Right lung (tissue), 2 donors: ENCODE measurements at regions not wholly inside any gene's neighbourhood (a gene's known extent, or its start where the extent isn't known, plus 50 kb on each side); places are given as distances from the start of the nearest gene placed in this dataset.

Source experiments
- DNase-seq, 2 donors: peaks; one replicate each; pipeline ENCODE4 v3.0.0-alpha.2; 2013

DNA sequence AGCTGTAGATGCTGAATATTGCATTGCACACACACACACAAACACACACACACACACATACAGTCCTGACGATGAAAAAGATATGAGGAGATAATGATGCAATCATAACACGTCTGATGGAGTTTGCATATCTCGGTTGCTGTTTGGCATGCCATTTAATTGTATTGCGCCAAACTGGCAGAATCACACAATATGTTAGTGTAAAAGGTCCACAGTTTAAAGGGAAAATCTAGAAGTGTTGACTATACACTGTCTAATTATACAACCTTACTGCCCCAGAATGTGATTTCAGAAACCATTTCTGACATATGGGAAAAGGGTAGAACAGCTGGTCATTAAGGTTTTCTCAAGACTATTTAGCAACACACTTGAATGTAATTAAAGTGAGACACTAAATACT lies 123.7 kb upstream of the PROX1 start:
- DNase-seq: no peak

DNA sequence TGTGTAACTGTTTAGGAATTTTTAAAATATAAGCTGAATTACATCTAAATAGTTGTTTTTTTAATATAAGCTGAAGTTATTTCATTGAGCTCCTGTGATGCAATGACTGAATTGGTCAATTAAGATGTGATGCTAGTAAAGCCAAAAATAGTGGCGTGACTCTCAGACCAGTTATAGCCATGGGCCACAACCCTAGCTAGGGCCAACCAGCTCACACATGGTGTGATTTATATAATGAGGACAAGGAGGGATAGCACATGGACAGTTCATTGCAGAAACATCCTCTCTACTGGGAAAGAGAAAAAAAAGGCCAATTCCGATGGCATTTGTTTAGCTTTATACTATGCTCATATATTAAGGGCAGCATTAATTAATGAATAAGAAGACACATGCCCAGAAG lies 119.3 kb upstream of the PROX1 start:
- no peak for DNase-seq

DNA sequence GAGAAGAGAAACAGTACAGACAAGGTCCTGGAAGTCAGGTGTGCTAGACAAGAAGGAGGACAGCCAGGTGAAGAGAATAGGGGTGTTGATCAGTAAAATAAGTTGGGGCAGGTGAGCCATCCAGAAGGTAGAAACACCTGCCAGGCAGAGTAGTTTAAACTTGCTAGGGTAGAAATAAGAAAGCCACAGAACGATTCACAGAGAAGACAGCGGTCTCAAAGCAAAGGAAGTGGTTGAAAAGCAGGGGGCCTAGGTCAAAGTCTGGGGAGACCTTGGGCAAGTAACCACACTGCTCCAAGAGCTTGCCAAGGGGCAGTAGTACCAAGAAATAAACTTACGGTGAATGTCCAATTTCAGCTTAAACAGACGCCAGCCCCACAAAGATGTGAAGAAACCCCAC lies 116.6 kb upstream of the PROX1 start:
- DNase-seq: no peak

DNA sequence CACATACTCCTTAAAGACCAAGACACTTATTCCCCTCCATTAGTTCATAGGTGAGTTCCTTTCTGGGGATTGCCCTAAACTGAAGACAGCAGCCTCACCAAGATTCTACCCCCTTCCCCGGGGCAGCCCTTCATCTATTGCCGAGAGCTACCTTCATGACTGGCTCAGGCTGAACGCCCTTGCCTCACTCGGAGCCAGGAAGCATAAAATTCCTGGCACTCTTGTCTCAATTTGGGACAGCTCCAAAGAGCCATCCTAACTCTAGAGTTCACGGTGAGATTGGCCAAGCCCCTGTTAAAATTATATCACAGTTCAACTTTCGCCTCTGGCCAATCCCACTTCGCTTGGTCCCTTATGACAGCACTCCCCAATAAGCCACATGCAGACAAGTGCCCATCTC lies 113.0 kb upstream of the PROX1 start:
- DNase-seq: no peak

GRCh38 chr1:213876531-213876930 lies 111.2 kb upstream of the PROX1 start:
- no peak for DNase-seq

DNA sequence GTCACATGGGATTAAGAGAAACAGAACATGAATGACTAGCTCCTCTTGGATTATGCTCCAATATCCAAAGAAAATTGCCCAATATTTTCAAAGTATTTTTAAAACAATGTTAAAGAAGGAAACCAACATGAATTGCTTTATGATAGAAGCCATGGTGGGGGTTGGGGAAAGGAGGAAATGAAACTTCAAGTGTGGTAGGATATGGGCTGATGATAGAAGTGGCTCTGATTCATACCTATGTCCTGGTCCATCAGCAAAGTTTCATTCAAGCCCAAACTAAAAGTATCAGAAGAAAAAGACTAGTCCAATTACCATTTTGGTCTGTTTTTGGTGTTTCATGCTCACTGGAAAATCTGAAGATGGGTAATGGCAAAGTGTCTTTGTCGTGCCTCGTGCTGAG lies 104.2 kb upstream of the PROX1 start:
- no peak for DNase-seq

GRCh38 chr1:213884402-213884801 lies 103.4 kb upstream of the PROX1 start:
- no peak for DNase-seq

GRCh38 chr1:213884942-213885341 lies 102.8 kb upstream of the PROX1 start:
- no peak for DNase-seq

DNA sequence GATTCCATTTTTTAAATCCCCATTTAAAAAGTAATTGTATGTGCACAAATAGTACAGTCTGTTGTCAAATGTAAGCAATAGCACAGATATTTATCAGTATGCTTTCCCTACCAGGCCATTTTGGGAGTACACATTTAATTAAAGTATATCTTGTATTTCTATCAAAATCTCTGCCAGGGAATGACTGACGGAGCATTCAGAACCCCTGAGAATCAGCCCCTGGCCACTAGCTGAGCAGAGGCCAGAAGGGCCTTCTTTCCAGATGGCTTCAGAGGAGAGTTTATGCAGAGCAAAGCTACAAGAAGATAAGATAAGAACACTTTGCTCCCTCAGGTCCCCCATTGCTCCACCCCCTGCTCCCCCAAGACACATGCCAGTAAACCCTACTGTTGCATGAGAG lies 99.9 kb upstream of the PROX1 start:
- DNase-seq: no peak

DNA sequence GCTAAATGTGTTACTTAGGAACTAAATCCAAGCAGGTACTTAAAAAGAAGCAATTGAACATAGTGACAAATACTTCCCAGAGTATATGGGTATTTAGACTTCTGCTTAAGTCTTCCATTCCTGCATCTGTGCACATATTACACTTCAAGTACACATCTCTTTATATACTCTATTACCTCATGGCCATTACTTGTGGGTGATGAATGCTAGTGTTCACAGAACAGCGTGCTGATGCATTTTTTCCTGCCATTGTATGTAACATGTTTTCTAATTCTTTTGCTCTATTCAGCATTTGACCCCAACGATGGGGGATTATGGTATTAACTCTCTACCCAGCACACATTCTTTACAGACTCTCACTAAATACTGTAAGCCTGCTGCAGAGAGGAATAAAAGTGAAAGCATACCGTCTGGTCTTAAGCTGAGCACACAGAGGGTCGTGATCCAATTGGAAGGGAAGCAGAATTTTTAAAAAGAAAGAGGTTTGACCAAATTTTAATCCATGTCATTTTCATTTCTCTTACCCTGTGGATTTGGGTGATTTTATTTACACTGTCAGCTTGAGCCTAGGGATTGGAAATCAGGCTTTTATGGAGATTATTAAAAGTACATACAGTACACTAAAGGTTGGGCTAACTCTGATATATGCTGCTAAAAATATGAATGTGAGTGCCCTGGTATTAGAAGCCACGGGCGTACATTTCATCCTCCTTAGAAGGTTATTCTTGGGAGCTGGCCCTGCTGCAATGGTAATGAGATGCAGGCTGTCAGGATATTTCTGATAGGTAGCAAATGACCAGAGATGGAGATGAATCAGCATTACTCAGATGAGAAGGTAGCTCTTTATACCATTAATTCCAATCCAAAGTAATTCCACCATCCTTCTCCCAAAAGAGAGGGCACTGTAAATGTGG lies 95.5 kb upstream of the PROX1 start:
- no peak for DNase-seq

- no peak for DNase-seq
These were observed 89.1 kb upstream of the PROX1 start for GRCh38 chr1:213898684-213899083.

DNA sequence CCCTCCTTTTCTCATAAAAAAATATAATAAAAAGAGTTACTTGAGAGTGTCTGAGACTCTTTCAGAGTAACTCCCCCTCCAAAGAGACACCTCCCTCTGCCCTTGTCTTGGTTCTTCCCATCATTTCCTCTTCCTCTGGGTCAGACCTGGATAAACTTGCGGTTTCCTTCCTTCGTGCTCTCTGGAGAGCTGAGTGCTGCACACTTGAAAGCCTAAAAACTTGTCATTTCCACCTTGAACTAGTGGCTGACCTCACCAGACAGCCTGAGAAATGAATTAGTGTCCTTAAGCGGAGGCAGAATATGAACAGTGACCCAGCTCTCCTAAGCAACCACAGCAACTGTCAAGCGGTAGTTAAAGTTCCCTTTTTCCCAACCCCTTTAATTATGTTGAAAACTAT lies 88.4 kb upstream of the PROX1 start:
- DNase-seq: no peak

DNA sequence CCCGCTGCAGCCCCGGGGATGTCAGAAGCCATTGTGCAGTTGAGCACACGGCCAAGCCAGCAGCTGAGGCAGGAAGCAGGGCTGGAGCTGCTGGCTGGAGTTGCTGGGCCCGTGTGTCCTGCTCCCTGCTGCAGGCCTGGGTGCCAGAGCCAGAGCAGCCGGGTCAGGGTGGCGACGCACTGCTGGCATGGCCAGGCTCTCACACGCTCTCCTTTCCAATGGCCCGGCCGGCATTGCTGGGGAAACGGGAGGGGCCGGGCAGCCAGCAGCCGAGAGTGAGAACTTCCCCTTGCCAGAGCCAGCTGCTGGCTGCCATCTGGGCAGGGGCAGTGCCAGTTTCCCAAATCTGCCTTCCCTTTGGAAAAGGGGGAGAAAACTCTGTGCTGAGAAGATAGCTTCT lies 82.4 kb upstream of the PROX1 start:
- no peak for DNase-seq

GRCh38 chr1:213908521-213908920 lies 79.3 kb upstream of the PROX1 start:
- DNase-seq: no peak

DNA sequence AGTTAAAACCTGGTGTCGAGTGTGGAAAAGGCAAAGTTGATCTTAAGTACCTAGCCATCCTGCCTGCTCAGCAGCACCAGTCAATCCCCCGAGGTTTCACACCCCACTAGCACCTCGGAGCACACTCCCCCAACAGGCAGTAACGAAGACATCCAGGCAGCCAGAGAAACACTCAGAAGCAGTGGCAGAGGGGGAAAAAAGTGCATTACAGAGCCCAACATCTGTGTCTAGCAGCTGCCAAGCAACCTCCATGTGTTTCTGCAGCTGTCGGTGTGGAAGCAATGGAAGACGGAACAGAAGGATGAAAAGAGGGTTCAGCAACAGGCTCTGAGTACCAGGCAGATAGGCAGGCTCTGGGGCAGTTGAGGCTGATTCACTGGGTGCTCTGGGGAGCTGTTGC lies 73.4 kb upstream of the PROX1 start:
- no peak for DNase-seq

- DNase-seq: no peak
These were observed 66.5 kb upstream of the PROX1 start for GRCh38 chr1:213921311-213921710.

GRCh38 chr1:213921712-213922111 lies 66.1 kb upstream of the PROX1 start:
- no peak for DNase-seq

DNA sequence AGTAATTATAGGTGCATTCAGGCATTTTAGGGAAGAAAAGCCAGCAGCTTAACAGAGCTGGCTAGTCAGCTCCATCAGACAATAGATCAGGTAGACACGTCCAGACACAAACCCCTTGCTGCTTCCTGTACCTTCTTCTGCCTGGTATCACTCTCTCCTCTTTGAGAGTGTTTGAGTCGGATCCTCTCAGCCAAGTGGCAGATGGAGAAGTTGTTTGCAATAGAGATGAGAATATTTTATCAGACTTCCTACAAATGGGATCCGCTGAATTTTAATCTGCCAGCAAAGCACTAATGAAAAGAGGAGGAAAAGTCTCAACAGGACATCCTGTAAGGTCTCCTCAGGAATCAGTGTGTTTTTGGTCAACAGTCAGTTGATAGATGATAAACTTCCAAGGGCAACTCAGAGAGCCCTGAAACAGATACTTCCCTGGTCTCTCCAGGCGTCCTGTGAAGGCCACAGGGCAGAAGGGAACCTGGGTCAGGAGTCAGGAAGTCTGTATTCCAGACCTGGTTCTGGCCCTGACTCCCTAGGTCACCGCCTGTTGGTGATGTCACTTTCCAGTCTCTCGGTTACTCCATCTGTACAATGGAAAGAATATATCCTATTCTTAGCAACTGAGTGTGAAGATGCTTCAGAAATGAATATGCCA lies 62.1 kb upstream of the PROX1 start:
- DNase-seq: no peak

DNA sequence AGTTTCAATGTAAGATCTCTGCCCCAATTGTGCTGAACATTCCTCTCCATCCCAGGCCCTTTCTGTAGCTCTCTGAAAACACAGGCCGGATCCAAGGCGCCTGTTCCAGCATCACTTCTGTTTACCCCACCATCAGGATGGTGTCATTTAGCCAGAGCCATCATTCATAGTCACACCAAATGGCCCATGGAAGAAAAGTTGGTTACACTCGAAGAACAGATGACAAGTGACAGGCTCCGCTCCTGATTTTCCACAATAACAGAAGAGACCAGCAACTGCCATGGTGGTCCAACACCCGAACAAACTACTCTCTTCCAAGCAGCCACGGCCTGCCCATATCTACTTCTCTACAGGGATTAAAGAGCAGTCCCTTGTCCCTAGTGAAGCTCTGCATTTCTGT lies 59.9 kb upstream of the PROX1 start:
- DNase-seq: no peak

DNA sequence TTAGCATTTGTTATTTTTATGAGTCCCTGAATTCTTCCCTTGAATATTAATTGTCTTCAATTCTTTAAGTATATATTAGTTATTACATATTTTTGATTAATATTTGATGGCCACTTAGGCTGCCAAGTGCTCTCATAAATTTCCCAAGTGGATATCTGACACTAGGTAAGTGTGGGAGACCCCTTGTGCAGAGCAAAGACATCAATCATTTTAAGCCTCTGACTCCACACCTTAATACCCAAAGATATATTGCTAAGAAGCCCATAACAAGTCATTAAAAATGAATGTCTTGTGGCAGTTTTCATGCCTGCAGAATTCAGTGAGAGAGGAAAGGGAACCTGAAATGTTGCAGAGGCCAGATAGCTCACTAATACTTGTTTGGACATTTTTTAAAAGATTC lies 58.4 kb upstream of the PROX1 start:
- DNase-seq: no peak

DNA sequence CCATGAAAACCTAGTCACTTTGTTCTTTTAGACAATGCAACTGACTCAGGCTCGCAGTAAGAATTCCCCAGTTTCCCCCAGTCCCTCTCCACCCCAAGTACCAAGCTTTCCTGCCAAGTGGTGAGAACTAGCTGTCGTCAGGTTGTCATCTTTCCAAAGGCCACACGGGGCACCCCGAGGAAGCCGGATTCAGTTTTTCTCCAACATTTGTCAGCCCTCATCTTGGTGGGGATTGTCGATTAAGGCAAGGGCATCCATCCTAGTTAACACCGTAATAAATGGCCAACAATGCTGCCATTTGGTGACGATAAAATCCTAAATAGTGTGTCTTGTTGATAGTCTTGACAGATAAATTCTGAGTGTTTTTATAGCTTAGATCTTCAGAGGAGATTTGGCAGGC lies 55.9 kb upstream of the PROX1 start:
- no peak for DNase-seq

DNA sequence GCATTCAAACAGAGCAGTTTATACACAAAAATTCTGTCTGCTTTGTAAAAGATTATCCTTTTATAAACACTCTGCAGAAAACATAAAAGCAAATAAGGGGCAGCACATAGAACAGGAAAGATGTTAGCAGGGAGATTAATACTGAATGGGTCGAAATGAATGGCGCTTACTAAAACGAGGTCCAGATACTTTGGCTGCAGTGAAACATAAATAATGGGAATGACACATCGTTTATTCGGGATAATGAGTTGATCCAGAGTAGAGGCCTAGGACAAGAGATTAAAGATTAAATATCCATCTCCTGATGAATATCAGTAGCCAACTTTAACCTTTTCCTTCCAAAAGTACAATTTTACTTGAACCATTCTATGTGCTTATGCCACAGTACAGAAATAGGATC lies 54.4 kb upstream of the PROX1 start:
- no peak for DNase-seq

DNA sequence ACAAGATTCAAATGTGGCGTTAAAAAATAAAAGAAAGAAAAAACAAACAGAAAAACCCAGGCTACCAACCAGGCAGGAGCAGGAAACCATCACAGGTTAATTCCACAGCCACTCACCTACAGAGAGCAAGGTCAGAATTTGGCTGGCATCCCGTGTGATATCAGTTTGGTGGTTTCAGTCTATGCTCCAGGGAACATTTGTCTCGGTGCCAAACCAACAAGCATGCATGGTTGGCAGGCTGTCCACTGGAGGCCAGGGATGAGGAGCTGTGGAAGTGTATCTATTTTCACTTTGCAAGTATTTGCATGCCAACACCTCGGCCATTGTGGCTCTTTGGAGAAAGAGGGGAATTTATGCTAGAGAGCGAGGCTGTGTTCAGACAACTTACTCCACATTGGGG lies 53.1 kb upstream of the PROX1 start:
- DNase-seq: no peak

DNA sequence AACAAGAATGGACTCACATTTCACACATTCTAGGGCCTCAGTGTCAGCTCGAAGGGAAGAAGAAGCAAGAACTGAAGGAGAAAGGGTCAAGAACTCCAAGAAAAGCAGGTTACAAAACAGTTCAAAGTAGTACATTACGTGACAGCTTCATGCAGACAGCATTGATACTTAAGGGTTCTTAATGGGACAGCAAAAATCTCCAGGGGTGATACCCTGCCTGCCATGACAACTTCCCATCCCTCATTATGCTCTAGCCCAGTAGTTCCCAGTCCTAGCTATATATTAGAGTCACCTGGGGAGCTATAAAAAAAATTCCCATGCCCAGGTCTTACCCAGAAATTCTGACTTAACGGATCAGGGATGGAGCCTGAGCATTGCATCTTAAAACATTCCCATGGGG lies 51.2 kb upstream of the PROX1 start:
- DNase-seq: no peak
